ENCODE measurements at regions not wholly inside any gene's neighbourhood (a gene's known extent, or its start where the extent isn't known, plus 50 kb on each side); places are given as distances from the start of the nearest gene placed in this dataset.

DNA sequence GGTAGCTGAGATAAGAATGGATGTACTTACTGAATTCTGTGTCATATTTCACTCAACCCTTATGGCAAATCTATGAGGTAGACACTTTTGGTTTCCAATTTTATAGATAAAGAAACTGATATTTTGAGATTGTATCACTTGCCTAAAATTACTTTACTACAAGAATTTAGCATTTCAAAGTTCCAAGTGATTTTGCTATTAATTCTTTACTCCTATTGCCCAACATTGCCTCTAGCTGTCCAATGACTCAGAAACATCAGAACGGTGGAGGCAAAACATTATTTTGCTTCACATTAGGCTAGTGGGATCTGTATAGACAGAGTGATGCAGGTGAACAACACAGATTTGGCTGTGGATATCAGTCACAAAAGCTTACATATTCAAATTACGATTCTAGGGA lies 747.2 kb upstream of the NEGR1 start:
- TF ChIP-seq, protein P1, sequence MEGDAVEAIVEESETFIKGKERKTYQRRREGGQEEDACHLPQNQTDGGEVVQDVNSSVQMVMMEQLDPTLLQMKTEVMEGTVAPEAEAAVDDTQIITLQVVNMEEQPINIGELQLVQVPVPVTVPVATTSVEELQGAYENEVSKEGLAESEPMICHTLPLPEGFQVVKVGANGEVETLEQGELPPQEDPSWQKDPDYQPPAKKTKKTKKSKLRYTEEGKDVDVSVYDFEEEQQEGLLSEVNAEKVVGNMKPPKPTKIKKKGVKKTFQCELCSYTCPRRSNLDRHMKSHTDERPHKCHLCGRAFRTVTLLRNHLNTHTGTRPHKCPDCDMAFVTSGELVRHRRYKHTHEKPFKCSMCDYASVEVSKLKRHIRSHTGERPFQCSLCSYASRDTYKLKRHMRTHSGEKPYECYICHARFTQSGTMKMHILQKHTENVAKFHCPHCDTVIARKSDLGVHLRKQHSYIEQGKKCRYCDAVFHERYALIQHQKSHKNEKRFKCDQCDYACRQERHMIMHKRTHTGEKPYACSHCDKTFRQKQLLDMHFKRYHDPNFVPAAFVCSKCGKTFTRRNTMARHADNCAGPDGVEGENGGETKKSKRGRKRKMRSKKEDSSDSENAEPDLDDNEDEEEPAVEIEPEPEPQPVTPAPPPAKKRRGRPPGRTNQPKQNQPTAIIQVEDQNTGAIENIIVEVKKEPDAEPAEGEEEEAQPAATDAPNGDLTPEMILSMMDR (IDR thresholded peaks at IDR 0.05; ENCODE audit: insufficient read depth, low read length, poor library complexity, severe bottlenecking): no peak
- TF ChIP-seq EZH2phosphoT487 (conservative IDR thresholded peaks at IDR 0.05; ENCODE audit: low read length): no peak
